ENCODE measurements at regions not wholly inside any gene's neighbourhood (a gene's known extent, or its start where the extent isn't known, plus 50 kb on each side); places are given as distances from the start of the nearest gene placed in this dataset.

- H3K4me3 ChIP-seq (ENCODE audit: low read length, poor library complexity, severe bottlenecking), result no peak overlapping the region
- H3K79me2 ChIP-seq (ENCODE audit: insufficient read depth, low read length), result no peaks in the 10 kb centered on the region
- TF ChIP-seq EZH2phosphoT487 (IDR thresholded peaks at IDR 0.05; ENCODE audit: borderline replicate concordance), result no peak
- TF ChIP-seq, protein P1, sequence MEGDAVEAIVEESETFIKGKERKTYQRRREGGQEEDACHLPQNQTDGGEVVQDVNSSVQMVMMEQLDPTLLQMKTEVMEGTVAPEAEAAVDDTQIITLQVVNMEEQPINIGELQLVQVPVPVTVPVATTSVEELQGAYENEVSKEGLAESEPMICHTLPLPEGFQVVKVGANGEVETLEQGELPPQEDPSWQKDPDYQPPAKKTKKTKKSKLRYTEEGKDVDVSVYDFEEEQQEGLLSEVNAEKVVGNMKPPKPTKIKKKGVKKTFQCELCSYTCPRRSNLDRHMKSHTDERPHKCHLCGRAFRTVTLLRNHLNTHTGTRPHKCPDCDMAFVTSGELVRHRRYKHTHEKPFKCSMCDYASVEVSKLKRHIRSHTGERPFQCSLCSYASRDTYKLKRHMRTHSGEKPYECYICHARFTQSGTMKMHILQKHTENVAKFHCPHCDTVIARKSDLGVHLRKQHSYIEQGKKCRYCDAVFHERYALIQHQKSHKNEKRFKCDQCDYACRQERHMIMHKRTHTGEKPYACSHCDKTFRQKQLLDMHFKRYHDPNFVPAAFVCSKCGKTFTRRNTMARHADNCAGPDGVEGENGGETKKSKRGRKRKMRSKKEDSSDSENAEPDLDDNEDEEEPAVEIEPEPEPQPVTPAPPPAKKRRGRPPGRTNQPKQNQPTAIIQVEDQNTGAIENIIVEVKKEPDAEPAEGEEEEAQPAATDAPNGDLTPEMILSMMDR (conservative IDR thresholded peaks at IDR 0.05; ENCODE audit: low read length), result no peak
- no peak overlapping the region for H3K4me2 ChIP-seq (ENCODE audit: low read depth, low read length, poor library complexity, severe bottlenecking)
- no peak overlapping the region for H3K9ac ChIP-seq (ENCODE audit: low read depth, low read length, poor library complexity, severe bottlenecking)
- no peak overlapping the region for H2AFZ ChIP-seq (ENCODE audit: low read length)
- H3K36me3 ChIP-seq (ENCODE audit: insufficient read depth, low read length), result no peaks in the 10 kb centered on the region
- H3K4me1 ChIP-seq (ENCODE audit: insufficient read depth, low read length, poor library complexity, severe bottlenecking), result no peaks in the 10 kb centered on the region
- H4K20me1 ChIP-seq (ENCODE audit: insufficient read depth, low read length, poor library complexity, severe bottlenecking), result no peaks in the 10 kb centered on the region
- no peaks in the 10 kb centered on the region for H3F3A ChIP-seq (ENCODE audit: low read depth)
- no peaks in the 10 kb centered on the region for H3K9me3 ChIP-seq (ENCODE audit: insufficient read depth, low read depth, low read length)
- H3K27me3 ChIP-seq (ENCODE audit: insufficient read depth, low read length, poor library complexity, severe bottlenecking), result no peaks in the 10 kb centered on the region
- H3K9me2 ChIP-seq (replicated peaks; ENCODE audit: low read depth, low read length), result no peaks in the 10 kb centered on the region
These were observed 160.8 kb upstream of the RSPO3 start for GRCh38 chr6:126957721-126958120.

DNA sequence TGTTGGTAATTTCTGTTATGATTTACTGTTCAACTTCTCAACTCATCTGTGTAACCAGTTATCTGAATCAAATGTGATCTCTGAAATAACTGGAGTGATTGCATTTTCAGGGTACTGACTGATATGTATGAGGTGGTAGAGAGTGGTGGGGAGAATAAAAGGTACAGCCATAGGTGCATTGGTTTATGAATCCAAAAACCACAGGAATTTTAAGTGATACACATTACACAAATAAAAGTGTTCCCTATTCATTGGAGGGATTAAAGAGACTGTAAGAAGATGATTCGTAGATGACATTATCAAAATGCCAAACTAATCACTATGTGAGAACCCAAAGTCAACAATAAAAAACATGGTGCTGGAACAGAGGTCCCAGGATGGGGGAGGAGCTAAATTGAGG is 158.7 kb upstream of the RSPO3 start:
- no peaks in the 10 kb centered on the region for H3F3A ChIP-seq (ENCODE audit: low read depth)
- no peak overlapping the region for H3K9ac ChIP-seq (ENCODE audit: low read depth, low read length, poor library complexity, severe bottlenecking)
- H3K4me3 ChIP-seq (ENCODE audit: low read length, poor library complexity, severe bottlenecking), result no peak overlapping the region
- H3K36me3 ChIP-seq (ENCODE audit: insufficient read depth, low read length), result no peaks in the 10 kb centered on the region
- H3K9me3 ChIP-seq (ENCODE audit: insufficient read depth, low read depth, low read length), result no peaks in the 10 kb centered on the region
- no peak overlapping the region for H3K4me2 ChIP-seq (ENCODE audit: low read depth, low read length, poor library complexity, severe bottlenecking)
- no peaks in the 10 kb centered on the region for H4K20me1 ChIP-seq (ENCODE audit: insufficient read depth, low read length, poor library complexity, severe bottlenecking)
- H3K27me3 ChIP-seq (ENCODE audit: insufficient read depth, low read length, poor library complexity, severe bottlenecking), result no peaks in the 10 kb centered on the region
- H3K9me2 ChIP-seq (replicated peaks; ENCODE audit: low read depth, low read length), result no peaks in the 10 kb centered on the region
- H3K4me1 ChIP-seq (ENCODE audit: insufficient read depth, low read length, poor library complexity, severe bottlenecking), result no peaks in the 10 kb centered on the region
- H3K79me2 ChIP-seq (ENCODE audit: insufficient read depth, low read length), result no peaks in the 10 kb centered on the region
- H2AFZ ChIP-seq (ENCODE audit: low read length), result no peak overlapping the region
- TF ChIP-seq EZH2phosphoT487 (IDR thresholded peaks at IDR 0.05; ENCODE audit: borderline replicate concordance), result no peak
- TF ChIP-seq, protein P1 (conservative IDR thresholded peaks at IDR 0.05; ENCODE audit: low read length), result no peak

DNA sequence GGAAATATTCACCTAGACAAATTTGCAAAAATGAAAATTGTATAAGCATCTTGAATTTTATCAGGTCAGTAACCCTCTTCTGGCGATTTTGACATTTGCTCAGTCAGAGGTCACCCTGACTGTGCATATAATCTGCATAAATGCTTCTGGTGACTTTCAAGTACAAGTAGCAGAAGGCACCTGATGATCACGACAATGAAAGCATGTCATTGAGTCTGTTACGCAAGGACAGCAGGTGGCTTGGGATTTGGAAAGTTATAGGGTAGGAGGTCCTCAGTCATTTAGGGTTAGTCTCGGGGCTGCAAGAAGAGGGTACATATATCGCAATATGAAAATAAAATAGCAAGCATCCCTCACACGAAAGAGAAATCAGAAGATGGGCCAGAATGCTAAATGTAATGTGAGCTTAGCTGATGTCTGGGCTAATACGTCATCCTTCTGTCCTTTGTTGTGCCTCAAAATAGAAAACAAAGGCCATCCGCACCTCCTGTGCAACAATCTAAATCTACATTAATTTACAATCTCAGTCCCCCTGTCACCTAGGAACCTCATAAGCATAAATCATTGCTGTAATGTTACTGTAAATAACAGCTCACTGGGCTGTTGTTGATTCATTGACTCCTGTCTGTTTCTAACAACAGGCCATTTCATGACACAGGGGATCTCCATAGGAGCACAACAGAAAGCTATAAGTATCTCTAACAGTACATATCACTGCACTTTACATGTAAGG is 155.2 kb upstream of the RSPO3 start:
- H3K9ac ChIP-seq (ENCODE audit: low read depth, low read length, poor library complexity, severe bottlenecking), result no peak overlapping the region
- TF ChIP-seq, protein P1 (conservative IDR thresholded peaks at IDR 0.05; ENCODE audit: low read length), result no peak
- TF ChIP-seq EZH2phosphoT487 (IDR thresholded peaks at IDR 0.05; ENCODE audit: borderline replicate concordance), result no peak
- no peaks in the 10 kb centered on the region for H3K36me3 ChIP-seq (ENCODE audit: insufficient read depth, low read length)
- no peaks in the 10 kb centered on the region for H4K20me1 ChIP-seq (ENCODE audit: insufficient read depth, low read length, poor library complexity, severe bottlenecking)
- H3K9me3 ChIP-seq (ENCODE audit: insufficient read depth, low read depth, low read length), result no peaks in the 10 kb centered on the region
- H3K4me2 ChIP-seq (ENCODE audit: low read depth, low read length, poor library complexity, severe bottlenecking), result no peak overlapping the region
- H3K4me1 ChIP-seq (ENCODE audit: insufficient read depth, low read length, poor library complexity, severe bottlenecking), result no peaks in the 10 kb centered on the region
- H3K9me2 ChIP-seq (replicated peaks; ENCODE audit: low read depth, low read length), result no peaks in the 10 kb centered on the region
- H3K27me3 ChIP-seq (ENCODE audit: insufficient read depth, low read length, poor library complexity, severe bottlenecking), result no peaks in the 10 kb centered on the region
- H3K4me3 ChIP-seq (ENCODE audit: low read length, poor library complexity, severe bottlenecking), result no peak overlapping the region
- no peaks in the 10 kb centered on the region for H3F3A ChIP-seq (ENCODE audit: low read depth)
- no peaks in the 10 kb centered on the region for H3K79me2 ChIP-seq (ENCODE audit: insufficient read depth, low read length)
- H2AFZ ChIP-seq (ENCODE audit: low read length), result no peak overlapping the region
